Heart right ventricle (tissue), 16 donors: ENCODE measurements at regions not wholly inside any gene's neighbourhood (a gene's known extent, or its start where the extent isn't known, plus 50 kb on each side); places are given as distances from the start of the nearest gene placed in this dataset.

Source experiments
- ATAC-seq, 8 donors: fragments of 200-7000 bp; cut with Tn5 transposase; one replicate each; pipeline ENCODE4 v1.9.1; 2020; ENCODE audit warnings: mild to moderate bottlenecking in 8 of 8, moderate library complexity in 8 of 8, moderate number of reproducible peaks in 1 of 8
- DNase-seq, 2 donors: peaks; one replicate each; pipeline ENCODE4 v3.0.0-alpha.2; 2020
- H3K27ac ChIP-seq, 10 donors: fragments of 200-600 bp; sonication (generic) in 2 of 10; one replicate each; pipeline versions ENCODE4 v1.5.0 to v1.8.0; 2020 to 2022; ENCODE audit warnings: mild to moderate bottlenecking in 3 of 10
- H3K27me3 ChIP-seq, 7 donors: fragments of 200-600 bp; one replicate each; pipeline ENCODE4 v1.8.0; 2021 to 2022; ENCODE audit warnings: mild to moderate bottlenecking in 2 of 7
- H3K36me3 ChIP-seq, 9 donors: fragments of 200-600 bp; sonication (generic) in 1 of 9; one replicate each; pipeline versions ENCODE4 v1.5.0 to v1.8.0; 2020 to 2022; ENCODE audit warnings: mild to moderate bottlenecking in 2 of 9
- H3K4me1 ChIP-seq, 9 donors: fragments of 200-600 bp; sonication (generic) in 1 of 9; one replicate each; pipeline versions ENCODE4 v1.5.0 to v1.8.0; 2020 to 2022; ENCODE audit warnings: mild to moderate bottlenecking in 4 of 9
- H3K4me3 ChIP-seq, 10 donors: fragments of 200-600 bp; sonication (generic) in 2 of 10; one replicate each; pipeline versions ENCODE4 v1.5.0 to v1.8.0; 2020 to 2022; ENCODE audit warnings: mild to moderate bottlenecking in 7 of 10, moderate library complexity in 2 of 10
- H3K9me3 ChIP-seq, 11 donors: fragments of 200-600 bp in 10 of 11; sonication (generic) in 2 of 11; one replicate each; pipeline versions ENCODE4 v1.5.0 to v1.8.0; 2013 to 2022; ENCODE audit warnings: mild to moderate bottlenecking in 2 of 11, control low read depth in 1 of 11, moderate library complexity in 1 of 11
- CTCF ChIP-seq, 9 donors: fragments of 200-600 bp; sonication (generic) in 2 of 9; IDR thresholded peaks; one replicate each; pipeline versions ENCODE4 v1.5.0 to v1.8.0; 2021 to 2022; ENCODE audit warnings: antibody characterized with exemption in 9 of 9, mild to moderate bottlenecking in 5 of 9, moderate library complexity in 1 of 9
- WGBS, 2 donors: extraction: QIAGEN DNeasy Blood & Tissue Kit; methylation state at CpG; one replicate each; pipeline ENCODE4 v1.1.7; 2013; ENCODE audit warnings: inconsistent platforms in 1 of 2; 5-methylcytosine and 5-hydroxymethylcytosine counted together
- intact Hi-C, 10 donors: fragments of 100-400 bp; cut with DNase I; formaldehyde crosslinking; loops; one replicate each; pipeline versions ENCODE4 v1.11.1 to v1.14.2; 2022
- donor health status: Arrhythmogenic right ventricular cardiomyopathy.
- donor health status: ischemic (EF 13 %, LVEDD 7.1; RV severe dilation, severe dysfunction).
- donor health status: healthy with polysubstance abuse.
- donor health status: DM: no; HTN: yes; CAD: no.
- donor health status: DM: no; HTN: no; CAD: no.
- donor health status: ischemic (EF 25% LVEDD 6.9; RV normal size, moderate dysfunction).
- donor health status: ischemic (EF 25% LVEDD 5.7; RV mildly dilated, moderate dysfunction).
- donor health status: healthy.
- donor health status: DM: yes; HTN: yes; CAD: no.
- donor health status: Ischemic cardiomyopathy.
- donor health status: ischemic (EF 35%, LVEDD 5.7; RV mildly dilated, moderate dysfunction).
- donor health status: nonischemic (EF 11% LVEDD 7.7; RV severe dilation, severe dysfunction).
- donor health status: DM: yes; HTN: yes; CAD: no.
- donor health status: PGD.
- donor health status: ischemic (EF 29% LVEDD 5.4; RV normal size, mild dysfunction).
- donor health status: nonischemic (EF 23%, LVEDD 6.1; RV moderate dilation, normal function).

DNA sequence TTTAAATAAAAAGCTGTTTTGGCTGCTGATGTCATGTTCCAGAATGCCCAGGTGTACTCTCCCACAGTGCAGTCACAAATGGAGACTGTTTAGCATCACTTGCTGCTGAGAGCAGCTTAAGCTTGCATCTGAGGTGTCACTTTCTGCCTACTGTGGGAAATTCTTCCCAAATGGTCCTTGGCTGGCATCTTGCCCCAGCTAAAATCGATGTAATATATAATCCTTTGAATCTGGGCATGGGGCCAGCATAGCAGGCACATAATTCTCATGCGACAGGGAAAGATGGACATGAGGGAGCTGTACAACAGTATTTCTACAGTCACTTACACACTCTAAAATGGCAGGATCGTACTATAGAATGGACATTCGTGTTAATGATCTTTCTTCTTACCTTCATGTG is 144.3 kb downstream of the MACIR start:
- Histone ChIP-seq H3K27me3 (no peaks in the 10 kb centered on the region), H3K27ac (no peak overlapping the region), H3K4me1 (no peaks in the 10 kb centered on the region), H3K36me3 (no peaks in the 10 kb centered on the region), H3K9me3 (no peaks in the 10 kb centered on the region), H3K4me3 (no peak overlapping the region)
- no peak for DNase-seq
- WGBS, 2 donors = 61 to 64% methylated on average over 4 of the region's 4 CpGs
- ATAC-seq = no peak
- TF ChIP-seq CTCF (IDR thresholded peaks at IDR 0.05) = no peak
- intact Hi-C loops = no loop called here

DNA sequence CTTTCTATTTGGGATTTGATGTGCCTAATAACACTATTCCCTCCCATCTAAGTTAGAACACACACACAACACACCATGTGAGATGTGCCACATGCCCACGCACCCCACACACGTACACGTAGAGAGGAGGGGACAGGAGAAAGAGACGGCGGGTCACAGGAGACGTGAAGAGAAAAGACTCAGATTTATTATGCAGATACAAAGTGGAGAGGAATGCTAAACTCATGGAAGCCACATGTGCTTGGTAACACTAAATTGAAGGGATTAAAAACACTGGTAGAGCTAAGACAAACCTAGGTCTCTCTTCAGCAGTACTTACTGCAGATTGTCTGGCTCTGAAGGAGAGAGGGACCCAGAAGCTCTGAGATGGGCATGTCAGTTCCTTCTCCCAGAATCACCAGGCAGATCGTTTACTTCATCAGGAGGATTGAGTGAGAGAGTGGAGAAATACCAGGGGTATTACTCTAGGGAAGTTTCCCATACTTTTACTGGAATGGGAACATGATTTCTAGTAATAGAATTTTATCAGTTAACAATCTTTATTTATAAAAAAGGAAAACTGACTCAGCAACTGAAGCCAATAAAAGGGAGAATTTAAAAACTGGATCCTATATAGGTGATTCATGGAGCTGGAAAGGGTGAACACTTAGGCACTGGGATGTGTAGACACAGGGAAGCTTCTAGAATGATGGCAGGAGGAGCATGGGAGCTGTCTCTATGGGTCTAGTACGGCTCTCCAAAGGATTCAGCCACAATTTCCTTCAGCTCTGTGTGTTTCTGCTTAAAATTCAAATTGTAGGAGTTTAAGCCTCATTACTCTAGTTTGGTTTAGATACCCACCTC is 139.4 kb downstream of the MACIR start:
- WGBS, 2 donors = 86 to 90% methylated on average over 8 of the region's 8 CpGs
- Histone ChIP-seq H3K4me1 (peaks cover 0 to 17% (median 7%) of the 10 kb centered on the region in 9 donors), H3K9me3 (no peaks in the 10 kb centered on the region), H3K4me3 (no peak overlapping the region), H3K36me3 (no peaks in the 10 kb centered on the region), H3K27ac (no peak overlapping the region), H3K27me3 (no peaks in the 10 kb centered on the region)
- intact Hi-C loops = no loop called here
- ATAC-seq (no peak), DNase-seq (no peak)
- TF ChIP-seq CTCF (IDR thresholded peaks at IDR 0.05) = no peak

- ATAC-seq (no peak), DNase-seq (no peak)
- no peak for TF ChIP-seq CTCF (IDR thresholded peaks at IDR 0.05)
- H3K27ac ChIP-seq = no peak overlapping the region
- WGBS, 2 donors = 42 to 59% methylated on average over 2 of the region's 2 CpGs
- H3K9me3 ChIP-seq = no peaks in the 10 kb centered on the region
- no peaks in the 10 kb centered on the region for H3K36me3 ChIP-seq
- H3K4me3 ChIP-seq = no peak overlapping the region
- intact Hi-C loops = no loop called here
- peaks cover 0 to 21% (median 7%) of the 10 kb centered on the region in 9 donors for H3K4me1 ChIP-seq
- H3K27me3 ChIP-seq = no peaks in the 10 kb centered on the region
Observed at GRCh38 chr5:103394676-103395075, 136.1 kb downstream of the MACIR start.

DNA sequence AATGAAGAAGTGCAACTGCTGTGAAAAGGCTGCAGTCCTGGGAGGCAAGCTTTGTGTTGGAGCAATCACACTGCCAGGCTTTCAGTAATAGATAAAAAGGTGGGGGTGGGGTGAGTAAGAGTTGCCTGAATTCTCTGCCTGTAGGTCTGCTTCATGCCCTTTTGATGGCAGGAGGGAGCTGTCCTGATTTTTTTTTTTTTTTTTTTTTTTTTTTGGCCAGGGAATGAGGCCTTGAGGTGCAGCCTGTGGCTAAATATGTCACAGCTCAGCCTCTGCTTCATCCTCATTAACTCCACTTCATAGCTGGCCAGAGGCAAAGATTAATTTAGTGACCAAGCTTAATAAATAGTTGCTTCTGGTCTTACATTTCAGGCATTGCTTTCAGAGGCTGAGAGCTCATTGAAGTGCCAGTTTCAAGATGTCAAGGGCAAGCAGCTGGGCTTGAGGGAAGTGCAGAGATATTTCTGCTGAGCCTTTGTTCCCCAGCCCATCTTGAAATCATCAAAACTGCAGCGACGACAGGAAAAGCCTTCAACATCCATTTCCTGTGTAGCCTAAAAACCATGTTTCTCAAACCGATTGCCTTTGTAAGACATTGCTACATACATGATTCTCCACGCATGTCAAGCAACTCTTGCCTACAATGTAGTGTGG is 134.7 kb downstream of the MACIR start:
- no peaks in the 10 kb centered on the region for H3K36me3 ChIP-seq
- no peaks in the 10 kb centered on the region for H3K9me3 ChIP-seq
- H3K4me3 ChIP-seq = no peak overlapping the region
- intact Hi-C loops = no loop called here
- WGBS, 2 donors = 20% methylated on average over 4 of the region's 4 CpGs
- H3K4me1 ChIP-seq = peaks cover 0 to 21% (median 7%) of the 10 kb centered on the region in 9 donors
- no peaks in the 10 kb centered on the region for H3K27me3 ChIP-seq
- peak in 3 of 9 donors; percentile 18 to 25 (median 18) for TF ChIP-seq CTCF (IDR thresholded peaks at IDR 0.05)
- peak overlapping the region in 2 of 10 donors; percentile 18 to 67 for H3K27ac ChIP-seq
- ATAC-seq (peak; percentile 49 to 80 (median 74)), DNase-seq (peak in 1 of 2 donors; percentile 9)
